ENCODE measurements at regions not wholly inside any gene's neighbourhood (a gene's known extent, or its start where the extent isn't known, plus 50 kb on each side); places are given as distances from the start of the nearest gene placed in this dataset.

GRCh38 chr2:23243073-23243659, 141.8 kb upstream of the KLHL29 start:
- TF ChIP-seq, protein P1, sequence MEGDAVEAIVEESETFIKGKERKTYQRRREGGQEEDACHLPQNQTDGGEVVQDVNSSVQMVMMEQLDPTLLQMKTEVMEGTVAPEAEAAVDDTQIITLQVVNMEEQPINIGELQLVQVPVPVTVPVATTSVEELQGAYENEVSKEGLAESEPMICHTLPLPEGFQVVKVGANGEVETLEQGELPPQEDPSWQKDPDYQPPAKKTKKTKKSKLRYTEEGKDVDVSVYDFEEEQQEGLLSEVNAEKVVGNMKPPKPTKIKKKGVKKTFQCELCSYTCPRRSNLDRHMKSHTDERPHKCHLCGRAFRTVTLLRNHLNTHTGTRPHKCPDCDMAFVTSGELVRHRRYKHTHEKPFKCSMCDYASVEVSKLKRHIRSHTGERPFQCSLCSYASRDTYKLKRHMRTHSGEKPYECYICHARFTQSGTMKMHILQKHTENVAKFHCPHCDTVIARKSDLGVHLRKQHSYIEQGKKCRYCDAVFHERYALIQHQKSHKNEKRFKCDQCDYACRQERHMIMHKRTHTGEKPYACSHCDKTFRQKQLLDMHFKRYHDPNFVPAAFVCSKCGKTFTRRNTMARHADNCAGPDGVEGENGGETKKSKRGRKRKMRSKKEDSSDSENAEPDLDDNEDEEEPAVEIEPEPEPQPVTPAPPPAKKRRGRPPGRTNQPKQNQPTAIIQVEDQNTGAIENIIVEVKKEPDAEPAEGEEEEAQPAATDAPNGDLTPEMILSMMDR (IDR thresholded peaks at IDR 0.05; ENCODE audit: extremely low read depth, missing control alignments) = no peak
- DNase-seq (ENCODE audit: low spot score) = no peak

GRCh38 chr2:23244617-23245016, 140.4 kb upstream of the KLHL29 start:
- no peak for DNase-seq (ENCODE audit: low spot score)
- TF ChIP-seq, protein P1 (IDR thresholded peaks at IDR 0.05; ENCODE audit: extremely low read depth, missing control alignments) = no peak

DNA sequence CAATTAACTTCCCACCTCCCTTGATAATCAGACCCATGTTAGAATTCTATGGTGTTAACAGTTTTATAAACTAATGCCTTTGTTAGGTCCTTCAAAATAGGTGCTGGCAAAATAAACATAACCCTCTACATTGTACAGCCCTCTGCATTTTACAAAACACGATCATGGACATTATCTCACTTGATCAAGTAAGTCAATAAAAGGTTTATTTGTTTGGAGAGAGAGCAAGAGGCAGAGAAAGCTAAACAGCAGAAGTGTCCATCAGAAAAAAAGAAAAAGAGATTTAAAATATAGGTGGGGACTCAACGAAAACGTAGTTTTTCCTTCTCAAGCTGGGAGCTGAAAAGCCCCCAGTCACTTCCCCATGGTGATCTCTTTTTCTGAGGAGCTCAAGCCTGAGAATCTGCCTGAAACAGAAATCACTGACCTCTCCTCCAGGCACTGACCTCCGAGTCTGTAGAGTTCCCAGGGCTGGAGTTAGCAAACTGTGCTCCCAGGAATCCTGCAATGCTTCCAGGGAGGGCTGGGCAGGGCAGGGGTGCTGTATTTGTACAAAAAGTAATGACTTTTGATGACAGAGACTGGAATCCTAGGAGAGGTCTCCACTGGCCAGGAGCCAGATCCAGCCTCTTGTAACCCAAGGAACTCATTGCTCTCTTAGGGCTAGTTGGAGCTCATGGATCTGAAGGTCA, 137.8 kb upstream of the KLHL29 start:
- no peak for DNase-seq (ENCODE audit: low spot score)
- TF ChIP-seq, protein P1 (IDR thresholded peaks at IDR 0.05; ENCODE audit: extremely low read depth, missing control alignments) = no peak

DNA sequence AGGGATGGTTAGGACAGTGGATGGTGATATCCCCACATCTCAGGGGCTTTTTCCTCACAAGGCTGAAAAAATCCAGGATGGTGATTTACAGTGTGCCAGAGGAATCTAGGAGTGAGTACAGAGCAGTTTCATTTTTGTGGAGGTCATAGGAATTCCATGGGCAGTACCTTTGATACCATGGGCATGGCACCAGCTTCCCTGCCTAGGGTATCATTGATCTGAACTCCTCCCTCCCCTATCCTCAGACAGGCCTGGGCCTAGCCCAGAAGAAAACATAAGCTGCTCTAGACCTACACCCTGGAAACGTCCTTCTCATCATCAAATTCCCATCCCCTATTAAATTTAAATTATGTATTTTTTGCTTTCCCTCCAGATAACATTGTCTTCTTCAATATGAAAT, 136.3 kb upstream of the KLHL29 start:
- TF ChIP-seq, protein P1 (IDR thresholded peaks at IDR 0.05; ENCODE audit: extremely low read depth, missing control alignments) = no peak
- DNase-seq (ENCODE audit: low spot score) = no peak

DNA sequence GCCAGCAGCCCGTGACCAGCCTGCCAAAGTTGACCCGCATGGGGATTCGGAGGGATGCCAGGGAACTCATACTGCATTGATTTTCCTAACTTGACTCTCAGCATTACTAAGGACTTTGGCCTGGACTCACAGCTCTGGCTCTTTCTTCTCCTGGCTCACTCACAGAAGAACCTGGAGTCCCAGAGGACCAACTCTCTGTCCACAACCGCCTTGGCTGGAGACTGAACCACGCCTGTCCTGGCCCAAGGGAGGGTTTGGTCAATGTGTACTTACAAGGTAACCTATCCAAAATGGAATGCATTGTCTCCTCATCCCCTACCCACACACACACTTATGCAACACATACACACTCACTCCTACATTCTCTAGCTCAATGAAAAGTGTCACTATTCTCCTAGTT, 135.6 kb upstream of the KLHL29 start:
- DNase-seq (ENCODE audit: low spot score) = no peak
- TF ChIP-seq, protein P1 (IDR thresholded peaks at IDR 0.05; ENCODE audit: extremely low read depth, missing control alignments) = no peak

DNA sequence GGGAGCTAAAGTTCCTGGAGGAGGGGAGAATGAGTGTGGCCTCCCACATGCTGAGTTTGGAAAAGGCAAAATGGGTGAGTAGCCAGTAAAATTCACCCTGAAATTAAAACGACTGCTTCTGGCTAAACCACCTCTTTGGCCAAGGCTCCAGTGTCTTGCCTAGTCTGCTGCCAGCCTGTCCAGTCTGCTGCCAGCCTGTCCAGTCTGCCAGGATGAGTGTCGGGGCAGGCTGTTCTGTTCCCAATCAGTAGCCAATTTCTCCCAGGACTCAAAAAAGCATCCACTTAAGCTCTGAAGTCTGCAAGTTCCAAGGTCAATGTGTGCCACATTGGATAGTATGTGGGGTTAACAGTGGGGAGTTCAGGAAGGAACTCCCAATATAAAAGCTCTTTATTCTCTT, 134.6 kb upstream of the KLHL29 start:
- TF ChIP-seq, protein P1 (IDR thresholded peaks at IDR 0.05; ENCODE audit: extremely low read depth, missing control alignments) = no peak
- no peak for DNase-seq (ENCODE audit: low spot score)

DNA sequence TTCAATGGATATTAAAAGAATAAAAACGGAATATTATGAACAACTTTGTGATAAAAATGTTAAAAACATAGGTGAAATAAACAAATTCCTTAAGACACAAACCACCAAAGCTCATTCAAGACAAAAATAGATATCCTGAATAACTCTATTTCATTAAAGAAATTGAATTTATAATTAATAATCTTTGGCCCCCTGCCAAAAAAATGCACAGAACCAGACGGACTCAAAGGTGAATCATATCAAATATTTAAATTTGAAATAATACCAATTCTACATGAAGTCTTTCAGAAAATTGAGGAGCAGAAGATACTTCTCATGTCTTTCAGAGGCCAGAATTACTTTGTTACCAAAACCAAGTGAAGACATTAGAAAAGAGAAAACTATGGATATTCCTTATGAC, 128.3 kb upstream of the KLHL29 start:
- TF ChIP-seq, protein P1 (IDR thresholded peaks at IDR 0.05; ENCODE audit: extremely low read depth, missing control alignments) = no peak
- DNase-seq (ENCODE audit: low spot score) = no peak

Data from GM20000 (cell line).